OCI-LY1 (cell line): ENCODE measurements at regions not wholly inside any gene's neighbourhood (a gene's known extent, or its start where the extent isn't known, plus 50 kb on each side); places are given as distances from the start of the nearest gene placed in this dataset.

Source experiments
- H2AFZ ChIP-seq: fragments of 200-600 bp; sonication (generic), shearing (Covaris generic); 2 replicates; pipeline ENCODE4 v1.6.0; 2014; ENCODE audit warnings: antibody characterized with exemption, mild to moderate bottlenecking, low read length
- H3F3A ChIP-seq: fragments of 200-600 bp; sonication (generic), shearing (Covaris generic); 2 replicates; pipeline ENCODE4 v1.6.0; 2014; ENCODE audit warnings: mild to moderate bottlenecking, antibody characterized with exemption, low read length, moderate library complexity; ENCODE audit not compliant: insufficient read depth
- H3K27ac ChIP-seq: fragments of 200-600 bp; sonication (generic); 2 replicates; pipeline ENCODE4 v1.5.1; 2014; ENCODE audit warnings: low read length, mixed run types, mild to moderate bottlenecking, low read depth; ENCODE audit not compliant: poor library complexity, severe bottlenecking
- H3K27me3 ChIP-seq: fragments of 200-600 bp; sonication (generic); 2 replicates; pipeline ENCODE4 v1.6.0; 2014; ENCODE audit warnings: antibody characterized with exemption, mild to moderate bottlenecking, low read length, moderate library complexity; ENCODE audit not compliant: insufficient read depth
- H3K36me3 ChIP-seq: fragments of 200-600 bp; sonication (generic); 2 replicates; pipeline ENCODE4 v1.6.1; 2014; ENCODE audit warnings: mild to moderate bottlenecking, antibody characterized with exemption, low read length, moderate library complexity, mixed read lengths; ENCODE audit not compliant: insufficient read depth
- H3K4me1 ChIP-seq: fragments of 200-600 bp; sonication (generic); 2 replicates; pipeline ENCODE4 v1.5.1; 2014; ENCODE audit warnings: mild to moderate bottlenecking, low read length, moderate library complexity; ENCODE audit not compliant: insufficient read depth, severe bottlenecking
- H3K4me2 ChIP-seq: fragments of 200-600 bp; sonication (generic), shearing (Covaris generic); 2 replicates; pipeline ENCODE4 v1.6.1; 2014; ENCODE audit warnings: low read length
- H3K4me3 ChIP-seq: fragments of 200-600 bp; sonication (generic); 2 replicates; pipeline ENCODE4 v1.5.1; 2014; ENCODE audit warnings: low read length, low read depth, mild to moderate bottlenecking, mixed read lengths; ENCODE audit not compliant: poor library complexity, severe bottlenecking
- H3K79me2 ChIP-seq: fragments of 200-600 bp; shearing (Covaris generic); 2 replicates; pipeline ENCODE4 v1.6.1; 2016; ENCODE audit warnings: mixed run types, low read length, mixed read lengths; ENCODE audit not compliant: insufficient read depth
- H3K9ac ChIP-seq: fragments of 200-600 bp; sonication (generic), shearing (Covaris generic); 2 replicates; pipeline ENCODE4 v1.6.1; 2014; ENCODE audit warnings: mild to moderate bottlenecking, low read length, mixed read lengths
- H3K9me2 ChIP-seq: fragments of 200-600 bp; sonication (generic), shearing (Covaris generic); 2 replicates; pipeline ENCODE4 v1.6.1; 2014; ENCODE audit warnings: low read depth, mild to moderate bottlenecking, low read length, mixed read lengths
- H3K9me3 ChIP-seq: fragments of 200-600 bp; shearing (Covaris generic); 2 replicates; pipeline ENCODE4 v1.6.1; 2014; ENCODE audit warnings: low read length, mixed read lengths
- H4K20me1 ChIP-seq: fragments of 200-600 bp; sonication (generic), shearing (Covaris generic); 2 replicates; pipeline ENCODE4 v1.6.0; 2016; ENCODE audit warnings: mild to moderate bottlenecking, low read length; ENCODE audit not compliant: insufficient read depth
- EZH2 ChIP-seq: fragments of 200-600 bp; sonication (generic), shearing (Covaris generic); IDR thresholded peaks from 2 replicates; pipeline ENCODE4 v1.8.0; 2017; ENCODE audit warnings: borderline replicate concordance, mixed run types, mild to moderate bottlenecking, antibody characterized with exemption, low read length, moderate library complexity, mixed read lengths
- TF ChIP-seq, protein P1 (sequence below): fragments of 200-600 bp; sonication (generic), shearing (Covaris generic); IDR thresholded peaks from 2 replicates; pipeline ENCODE4 v1.5.1; 2017; ENCODE audit warnings: mild to moderate bottlenecking, antibody characterized with exemption, low read length, moderate library complexity, mixed read lengths

DNA sequence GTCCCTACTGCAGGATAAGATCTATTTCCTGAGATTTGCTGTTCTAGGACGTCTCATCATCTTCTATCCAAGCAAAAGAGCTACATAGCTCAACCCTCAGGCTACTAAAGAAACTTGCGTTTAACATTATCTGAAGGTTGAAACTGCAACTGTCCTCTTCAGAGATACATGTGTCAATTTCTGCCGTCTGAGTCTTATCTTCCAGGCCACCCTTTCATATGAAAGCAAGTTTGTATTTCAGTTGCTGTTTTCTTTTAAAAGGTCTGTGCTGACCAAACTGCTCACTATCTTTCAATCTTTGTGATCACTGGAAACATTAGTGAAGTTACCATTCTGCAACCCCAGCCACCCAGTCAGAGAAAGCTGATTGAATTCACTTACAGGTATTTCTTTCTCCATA, 108.6 kb upstream of the RAB3GAP2 start:
- H3K4me3 ChIP-seq: no peak overlapping the region
- H3K9me2 ChIP-seq: no peaks in the 10 kb centered on the region
- no peaks in the 10 kb centered on the region for H3K4me1 ChIP-seq
- H4K20me1 ChIP-seq: no peaks in the 10 kb centered on the region
- H3K27me3 ChIP-seq: no peaks in the 10 kb centered on the region
- no peak overlapping the region for H3K27ac ChIP-seq
- no peak for TF ChIP-seq EZH2
- TF ChIP-seq, protein P1, sequence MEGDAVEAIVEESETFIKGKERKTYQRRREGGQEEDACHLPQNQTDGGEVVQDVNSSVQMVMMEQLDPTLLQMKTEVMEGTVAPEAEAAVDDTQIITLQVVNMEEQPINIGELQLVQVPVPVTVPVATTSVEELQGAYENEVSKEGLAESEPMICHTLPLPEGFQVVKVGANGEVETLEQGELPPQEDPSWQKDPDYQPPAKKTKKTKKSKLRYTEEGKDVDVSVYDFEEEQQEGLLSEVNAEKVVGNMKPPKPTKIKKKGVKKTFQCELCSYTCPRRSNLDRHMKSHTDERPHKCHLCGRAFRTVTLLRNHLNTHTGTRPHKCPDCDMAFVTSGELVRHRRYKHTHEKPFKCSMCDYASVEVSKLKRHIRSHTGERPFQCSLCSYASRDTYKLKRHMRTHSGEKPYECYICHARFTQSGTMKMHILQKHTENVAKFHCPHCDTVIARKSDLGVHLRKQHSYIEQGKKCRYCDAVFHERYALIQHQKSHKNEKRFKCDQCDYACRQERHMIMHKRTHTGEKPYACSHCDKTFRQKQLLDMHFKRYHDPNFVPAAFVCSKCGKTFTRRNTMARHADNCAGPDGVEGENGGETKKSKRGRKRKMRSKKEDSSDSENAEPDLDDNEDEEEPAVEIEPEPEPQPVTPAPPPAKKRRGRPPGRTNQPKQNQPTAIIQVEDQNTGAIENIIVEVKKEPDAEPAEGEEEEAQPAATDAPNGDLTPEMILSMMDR: no peak
- no peaks in the 10 kb centered on the region for H3K9me3 ChIP-seq
- H3K9ac ChIP-seq: no peak overlapping the region
- no peaks in the 10 kb centered on the region for H3K36me3 ChIP-seq
- H3K79me2 ChIP-seq: no peaks in the 10 kb centered on the region
- no peak overlapping the region for H2AFZ ChIP-seq
- H3K4me2 ChIP-seq: no peak overlapping the region
- H3F3A ChIP-seq: no peaks in the 10 kb centered on the region

DNA sequence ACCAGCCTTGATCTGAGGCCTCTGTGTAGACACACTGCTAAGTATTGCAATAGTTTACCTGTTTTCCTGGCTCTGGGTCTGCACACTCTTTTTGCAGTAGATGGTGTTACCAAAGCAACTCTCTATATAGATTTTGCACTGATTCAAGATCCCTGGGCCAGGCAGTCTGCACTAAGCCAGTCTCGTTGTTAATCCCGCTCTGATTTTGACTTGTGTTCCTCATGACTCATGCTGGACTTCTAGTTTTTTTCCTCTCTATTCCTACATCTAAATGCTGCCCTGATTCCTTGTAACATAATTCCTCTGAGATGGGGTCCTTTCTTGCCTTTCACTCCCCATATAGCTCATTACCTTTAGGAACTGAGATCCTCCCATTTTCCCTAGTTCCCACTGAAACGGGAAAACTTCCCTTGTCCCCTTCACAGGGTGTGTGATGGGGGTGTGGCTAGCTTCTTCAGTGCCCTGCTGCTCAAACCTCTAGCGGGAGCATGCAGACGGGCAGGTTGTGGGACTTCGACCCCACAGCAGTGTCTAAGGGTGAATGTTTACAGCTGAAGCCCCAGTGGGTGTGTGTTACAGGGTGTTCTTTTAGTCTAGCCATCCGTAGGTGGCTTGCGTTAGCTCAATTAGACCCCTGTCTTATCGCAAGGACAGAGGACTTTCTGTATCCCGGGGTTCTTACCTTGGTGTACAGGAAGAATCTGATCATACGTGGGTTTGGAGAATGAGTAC, 106.5 kb upstream of the RAB3GAP2 start:
- Histone ChIP-seq H3K27ac (no peak overlapping the region), H3K27me3 (no peaks in the 10 kb centered on the region), H3F3A (no peaks in the 10 kb centered on the region), H3K79me2 (no peaks in the 10 kb centered on the region), H3K9me3 (no peaks in the 10 kb centered on the region), H3K4me3 (no peak overlapping the region), H2AFZ (no peak overlapping the region), H3K4me2 (no peak overlapping the region), H3K4me1 (no peaks in the 10 kb centered on the region), H3K36me3 (no peaks in the 10 kb centered on the region), H3K9me2 (no peaks in the 10 kb centered on the region), H3K9ac (no peak overlapping the region), H4K20me1 (no peaks in the 10 kb centered on the region)
- TF ChIP-seq, protein P1: no peak

DNA sequence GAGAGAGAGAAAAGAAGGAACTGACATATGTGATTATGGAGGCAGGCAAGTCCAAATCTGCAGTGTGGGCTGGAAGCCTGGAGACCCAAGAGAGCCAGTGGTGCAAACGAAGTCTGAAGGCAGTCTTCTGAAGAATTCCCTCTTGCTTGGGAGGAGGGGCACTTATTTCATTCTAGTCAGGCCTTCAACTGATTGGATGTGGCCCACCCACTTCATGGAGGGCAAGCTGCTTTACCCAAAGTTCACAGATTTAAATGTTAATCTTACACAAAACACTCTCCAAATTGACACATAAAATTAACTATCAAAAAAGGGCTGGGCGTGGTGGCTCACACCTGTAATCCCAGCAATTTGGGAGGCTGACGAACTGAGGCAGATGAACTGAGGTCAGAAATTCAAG, 103.5 kb upstream of the RAB3GAP2 start:
- H3K9me2 ChIP-seq: no peaks in the 10 kb centered on the region
- H3K4me3 ChIP-seq: no peak overlapping the region
- H3K9ac ChIP-seq: no peak overlapping the region
- H3K9me3 ChIP-seq: no peaks in the 10 kb centered on the region
- H3F3A ChIP-seq: no peaks in the 10 kb centered on the region
- no peak overlapping the region for H3K4me2 ChIP-seq
- H3K4me1 ChIP-seq: no peaks in the 10 kb centered on the region
- no peaks in the 10 kb centered on the region for H3K27me3 ChIP-seq
- H3K36me3 ChIP-seq: no peaks in the 10 kb centered on the region
- H3K79me2 ChIP-seq: no peaks in the 10 kb centered on the region
- H2AFZ ChIP-seq: no peak overlapping the region
- no peak overlapping the region for H3K27ac ChIP-seq
- no peak for TF ChIP-seq EZH2
- TF ChIP-seq, protein P1: no peak
- no peaks in the 10 kb centered on the region for H4K20me1 ChIP-seq
